H1 (cell line): ENCODE measurements at regions not wholly inside any gene's neighbourhood (a gene's known extent, or its start where the extent isn't known, plus 50 kb on each side); places are given as distances from the start of the nearest gene placed in this dataset.

Experiments
- CTCF ChIA-PET: fragments of 300-600 bp; sonication (Branson Sonifier 250); formaldehyde crosslinking; loops from one replicate; lab custom pipeline; 2021; ENCODE audit not compliant: partially characterized antibody; lab: Charles Lee
- POLR2A ChIA-PET: fragments of 300-600 bp; sonication (Branson Sonifier 250); formaldehyde crosslinking; loops from one replicate; lab custom pipeline; 2021; ENCODE audit warnings: inconsistent platforms; ENCODE audit not compliant: partially characterized antibody; lab: Charles Lee
- DNase-seq, 2 experiments: peaks; one replicate each; pipeline versions ENCODE4 v3.0.0 to v3.0.0-alpha.2; 2010 to 2022; ENCODE audit warnings: low spot score in 2 of 2, low read depth in 1 of 2, mixed read lengths in 1 of 2
- FAIRE-seq: peaks from 2 replicates; lab custom pipeline; 2011; peaks lifted over from hg19 to GRCh38; lab: Jason Lieb, UNC
- H2AFZ ChIP-seq: 2 replicates; pipeline ENCODE4 v1.8.1; 2012; ENCODE audit warnings: low read length, inconsistent platforms
- H2AK5ac ChIP-seq: 2 replicates; pipeline ENCODE4 v1.6.1; 2013; ENCODE audit warnings: low read depth, low read length
- H2BK120ac ChIP-seq: replicated peaks from 2 replicates; pipeline ENCODE3; 2013; ENCODE audit warnings: low read depth, low read length, inconsistent platforms
- H2BK12ac ChIP-seq: 2 replicates; pipeline ENCODE4 v1.6.1; 2013; ENCODE audit warnings: low read depth, low read length
- H2BK15ac ChIP-seq: 2 replicates; pipeline ENCODE4 v1.6.1; 2013; ENCODE audit warnings: low read length
- H2BK20ac ChIP-seq: 2 replicates; pipeline ENCODE4 v1.6.1; 2013; ENCODE audit warnings: low read length
- H2BK5ac ChIP-seq: 2 replicates; pipeline ENCODE4 v1.6.1; 2013; ENCODE audit warnings: low read depth, low read length
- H3K14ac ChIP-seq: 2 replicates; pipeline ENCODE4 v1.6.1; 2013; ENCODE audit warnings: inconsistent platforms; ENCODE audit not compliant: insufficient read length
- H3K18ac ChIP-seq: 2 replicates; pipeline ENCODE4 v1.6.1; 2013; ENCODE audit warnings: low read length; ENCODE audit errors: extremely low read depth
- H3K23ac ChIP-seq: 2 replicates; pipeline ENCODE4 v1.6.1; 2013; ENCODE audit warnings: inconsistent platforms; ENCODE audit not compliant: insufficient read length
- H3K23me2 ChIP-seq: 2 replicates; pipeline ENCODE4 v1.6.1; 2013; ENCODE audit warnings: low read depth, low read length
- H3K27ac ChIP-seq: 2 replicates; pipeline ENCODE4 v1.6.1; 2011; ENCODE audit warnings: low read depth, low read length, inconsistent platforms
- H3K27me3 ChIP-seq, 4 experiments: replicated peaks in 1 of 4; 1 replicate in 1 of 4; 2 replicates in 3 of 4; pipeline versions ENCODE4 v1.6.1 to v1.8.1; 2011 to 2013; ENCODE audit warnings: low read length in 3 of 4, mild to moderate bottlenecking in 3 of 4, inconsistent platforms in 2 of 4, mixed read lengths in 2 of 4, moderate library complexity in 1 of 4; ENCODE audit not compliant: control insufficient read depth in 3 of 4, insufficient read depth in 3 of 4; ENCODE audit errors: extremely low read depth in 1 of 4
- H3K36me3 ChIP-seq, 4 experiments: 2 replicates each; pipeline versions ENCODE4 v1.6.1 to v1.8.1; 2011 to 2013; ENCODE audit warnings: mild to moderate bottlenecking in 4 of 4, low read length in 3 of 4, moderate library complexity in 2 of 4, control low read depth in 1 of 4, inconsistent platforms in 1 of 4; ENCODE audit not compliant: insufficient read depth in 4 of 4, control insufficient read depth in 2 of 4
- H3K4ac ChIP-seq: replicated peaks from 2 replicates; pipeline ENCODE3; 2013; ENCODE audit warnings: low read length, low read depth, mixed read lengths, inconsistent platforms; ENCODE audit not compliant: insufficient read length
- H3K4me1 ChIP-seq, 4 experiments: replicated peaks in 1 of 4; 1 replicate in 1 of 4; 2 replicates in 3 of 4; pipeline versions ENCODE4 v1.6.1 to v1.8.1; 2011 to 2013; ENCODE audit warnings: low read length in 3 of 4, inconsistent platforms in 2 of 4, mixed read lengths in 1 of 4; ENCODE audit not compliant: insufficient read depth in 4 of 4, control insufficient read depth in 3 of 4
- H3K4me2 ChIP-seq, 2 experiments: 2 replicates each; pipeline versions ENCODE4 v1.6.1 to v1.8.1; 2011 to 2013; ENCODE audit warnings: low read depth in 2 of 2, low read length in 2 of 2, control low read depth in 1 of 2, inconsistent platforms in 1 of 2, mild to moderate bottlenecking in 1 of 2; ENCODE audit not compliant: insufficient read depth in 1 of 2
- H3K4me3 ChIP-seq, 4 experiments: fragments of 200-600, 300-600 bp in 1 of 4; sonication (generic), shearing (Covaris generic), sonication (Bioruptor Twin) in 1 of 4; 2 replicates each; pipeline versions ENCODE4 v1.5.1 to v1.8.1; 2011 to 2016; ENCODE audit warnings: low read length in 4 of 4, low read depth in 3 of 4, control low read depth in 2 of 4, inconsistent platforms in 2 of 4, mild to moderate bottlenecking in 2 of 4, mixed read lengths in 1 of 4, moderate library complexity in 1 of 4; ENCODE audit not compliant: insufficient read depth in 2 of 4; ENCODE audit errors: extremely low read depth in 1 of 4
- H3K56ac ChIP-seq: replicated peaks from 2 replicates; pipeline ENCODE3; 2013; ENCODE audit warnings: low read depth, mild to moderate bottlenecking, mixed read lengths, low read length, inconsistent platforms; ENCODE audit not compliant: insufficient read length
- H3K79me1 ChIP-seq: 2 replicates; pipeline ENCODE4 v1.6.1; 2013; ENCODE audit warnings: low read depth, low read length, control low read depth
- H3K79me2 ChIP-seq, 2 experiments: 2 replicates each; pipeline versions ENCODE4 v1.6.1 to v1.8.1; 2012 to 2013; ENCODE audit warnings: low read length in 2 of 2, mild to moderate bottlenecking in 2 of 2, inconsistent platforms in 1 of 2; ENCODE audit not compliant: insufficient read depth in 2 of 2, control insufficient read depth in 1 of 2
- H3K9ac ChIP-seq, 4 experiments: replicated peaks in 1 of 4; 1 replicate in 1 of 4; 2 replicates in 3 of 4; pipeline versions ENCODE4 v1.6.1 to v1.8.1; 2011 to 2013; ENCODE audit warnings: low read depth in 3 of 4, low read length in 3 of 4, control low read depth in 2 of 4, mild to moderate bottlenecking in 2 of 4, moderate library complexity in 2 of 4, inconsistent platforms in 1 of 4; ENCODE audit errors: extremely low read depth in 1 of 4
- H3K9me3 ChIP-seq, 2 experiments: 2 replicates each; pipeline versions ENCODE4 v1.6.1 to v1.8.1; 2012 to 2013; ENCODE audit warnings: mild to moderate bottlenecking in 2 of 2, moderate library complexity in 2 of 2, control low read depth in 1 of 2, inconsistent platforms in 1 of 2, low read depth in 1 of 2, low read length in 1 of 2, mixed read lengths in 1 of 2; ENCODE audit not compliant: insufficient read depth in 2 of 2
- H4K20me1 ChIP-seq, 2 experiments: replicated peaks in 1 of 2; 2 replicates each; pipeline versions ENCODE3 to v1.8.1; 2011 to 2013; ENCODE audit warnings: inconsistent platforms in 2 of 2, low read length in 2 of 2, mild to moderate bottlenecking in 1 of 2; ENCODE audit not compliant: insufficient read depth in 2 of 2, control insufficient read depth in 1 of 2
- H4K5ac ChIP-seq: 2 replicates; pipeline ENCODE4 v1.6.1; 2013; ENCODE audit warnings: low read length, low read depth, mixed read lengths, inconsistent platforms; ENCODE audit not compliant: insufficient read length
- H4K8ac ChIP-seq: 2 replicates; pipeline ENCODE4 v1.8.0; 2013; ENCODE audit warnings: mild to moderate bottlenecking, moderate library complexity, low read length, inconsistent platforms; ENCODE audit not compliant: insufficient read depth; ENCODE audit errors: extremely low read depth
- H4K91ac ChIP-seq: replicated peaks from 2 replicates; pipeline ENCODE3; 2013; ENCODE audit warnings: low read length, mixed read lengths, inconsistent platforms; ENCODE audit not compliant: insufficient read length
- ASH2L ChIP-seq: fragments of 200-600, 300-600 bp; sonication (generic); IDR thresholded peaks from one replicate; pipeline ENCODE4 v1.7.1; 2017; ENCODE audit warnings: low read length
- ATF3 ChIP-seq: IDR thresholded peaks from 2 replicates; pipeline ENCODE4 v1.6.1; 2011; ENCODE audit warnings: low read depth, mild to moderate bottlenecking, low read length; ENCODE audit not compliant: insufficient read depth
- EZH2 ChIP-seq: fragments of 200-600 bp; sonication (generic); IDR thresholded peaks from 2 replicates; pipeline ENCODE4 v1.7.1; 2012; ENCODE audit warnings: low read depth, mild to moderate bottlenecking, moderate library complexity, low read length, inconsistent platforms; ENCODE audit not compliant: severe bottlenecking
- GABPA ChIP-seq: IDR thresholded peaks from 2 replicates; pipeline ENCODE4 v1.6.1; 2011; ENCODE audit warnings: mild to moderate bottlenecking, low read length, moderate library complexity, borderline replicate concordance; ENCODE audit not compliant: insufficient read depth
- HDAC6 ChIP-seq: IDR thresholded peaks from one replicate; pipeline ENCODE4 v1.7.1; 2012; ENCODE audit warnings: low read depth, mild to moderate bottlenecking, inconsistent platforms, low read length, moderate library complexity
- MAFK ChIP-seq: IDR thresholded peaks from 2 replicates; pipeline ENCODE4 v1.6.1; 2012; ENCODE audit warnings: low read depth, mild to moderate bottlenecking, improper control_type of control experiment, low read length
- POLR2AphosphoS5 ChIP-seq: IDR thresholded peaks from 2 replicates; pipeline ENCODE4 v1.6.1; 2011; ENCODE audit warnings: low read depth, low read length
- RXRA ChIP-seq: IDR thresholded peaks from 2 replicates; pipeline ENCODE4 v1.6.1; 2011; ENCODE audit warnings: low read depth, mild to moderate bottlenecking, low read length, moderate library complexity; ENCODE audit not compliant: insufficient read depth
- SIX5 ChIP-seq: IDR thresholded peaks from 2 replicates; pipeline ENCODE4 v1.6.1; 2011; ENCODE audit warnings: mild to moderate bottlenecking, low read depth, low read length
- SP1 ChIP-seq: IDR thresholded peaks from 2 replicates; pipeline ENCODE4 v1.6.1; 2011; ENCODE audit warnings: low read depth, low read length
- SUZ12 ChIP-seq: fragments of 200-600 bp; sonication (generic); IDR thresholded peaks from 2 replicates; pipeline ENCODE4 v1.6.1; 2012; ENCODE audit warnings: mild to moderate bottlenecking, inconsistent platforms, low read length, moderate library complexity, mixed read lengths
- TAF7 ChIP-seq: optimal IDR thresholded peaks from 2 replicates; pipeline ENCODE3; 2011; ENCODE audit warnings: low read depth, mild to moderate bottlenecking, inconsistent platforms, low read length, moderate library complexity, borderline replicate concordance
- ZNF274 ChIP-seq: IDR thresholded peaks from 2 replicates; pipeline ENCODE4 v1.7.0; 2012; ENCODE audit warnings: low read length, borderline replicate concordance; ENCODE audit errors: extremely low read depth
- WGBS, 2 experiments: shearing (Covaris generic) in 1 of 2; methylation state at CpG; one replicate each; pipeline versions ENCODE4 v1.1.6 to v1.1.7; 2013 to 2015; ENCODE audit warnings: low lambda C conversion rate in 2 of 2, mixed read lengths in 2 of 2, inconsistent platforms in 1 of 2, low coverage in 1 of 2, missing lambda C conversion rate in 1 of 2; ENCODE audit not compliant: insufficient replicate concordance in 2 of 2, insufficient coverage in 1 of 2, insufficient read length in 1 of 2; ENCODE audit errors: extremely low coverage in 1 of 2, missing lambda C conversion rate in 1 of 2; 5-methylcytosine and 5-hydroxymethylcytosine counted together

- Histone ChIP-seq H2BK5ac (no peak overlapping the region), H3K4me2 (no peak overlapping the region), H3K36me3 (no peaks in the 10 kb centered on the region), H3K18ac (no peak overlapping the region)
- TF ChIP-seq ATF3: no peak
- no peak for TF ChIP-seq EZH2
- TF ChIP-seq ZNF274: no peak
- no peak for TF ChIP-seq RXRA
- no peak for TF ChIP-seq SIX5
- no peak for TF ChIP-seq MAFK
- no peak for TF ChIP-seq POLR2AphosphoS5
- no peak for TF ChIP-seq SP1
- no peak for TF ChIP-seq HDAC6
- TF ChIP-seq TAF7: no peak
- no peak for TF ChIP-seq ASH2L
- no peak for TF ChIP-seq SUZ12
- TF ChIP-seq GABPA: no peak
- TF ChIP-seq, all 59 proteins: peak for 0
- Histone ChIP-seq H3K23me2 (no peaks in the 10 kb centered on the region), H3K9ac (no peak overlapping the region), H3K9me3 (no peaks in the 10 kb centered on the region), H3K4me1 (peaks cover 0 to 4% (median 0%) of the 10 kb centered on the region in 4 experiments; a peak in 1 of 7 replicates), H3K56ac (no peak overlapping the region), H4K5ac (no peak overlapping the region), H2BK12ac (no peak overlapping the region), H3K23ac (no peak overlapping the region), H3K27ac (no peak overlapping the region), H2BK20ac (no peak overlapping the region), H3K14ac (no peak overlapping the region), H3K4ac (no peak overlapping the region), H3K79me1 (no peaks in the 10 kb centered on the region), H3K79me2 (no peaks in the 10 kb centered on the region), H2AK5ac (no peak overlapping the region), H3K4me3 (no peak overlapping the region), H4K91ac (no peak overlapping the region), H2AFZ (0 out of 2 replicates have a peak overlapping the region, but pooled peaks have one; percentile 87), H2BK15ac (no peak overlapping the region), H4K20me1 (no peaks in the 10 kb centered on the region), H2BK120ac (no peak overlapping the region), H4K8ac (no peak overlapping the region), H3K27me3 (no peaks in the 10 kb centered on the region)
- POLR2A ChIA-PET: interaction anchor here (0.7 kb wide), 1 partner anchor 764 kb away, joined by 3 read pairs; no protein-coding TSS in a partner anchor
- FAIRE-seq (no peak), DNase-seq (no peak)
- CTCF ChIA-PET: interaction anchor here (0.9 to 1.5 kb wide), 2 partner anchors 14 to 60 kb away, joined by 3 read pairs; no protein-coding TSS in a partner anchor
- WGBS, 2 experiments: 89% methylated on average over 2 of the region's 2 CpGs; no CpG with 5 or more reads in 1 of the 2 experiments
Measured at GRCh38 chr10:3836222-3836820, 51.3 kb upstream of the KLF6 start.
